Large intestine (tissue), 3 donors: ENCODE measurements at regions not wholly inside any gene's neighbourhood (a gene's known extent, or its start where the extent isn't known, plus 50 kb on each side); places are given as distances from the start of the nearest gene placed in this dataset.

ENCODE experiments used
- DNase-seq, 2 donors: peaks; one replicate each; pipeline versions ENCODE4 v3.0.0 to v3.0.0-alpha.2; 2013
- H3K27ac ChIP-seq: one replicate; pipeline ENCODE4 v1.5.1; 2013; ENCODE audit warnings: low read length
- H3K27me3 ChIP-seq: 2 replicates; pipeline ENCODE4 v1.6.1; 2013; ENCODE audit warnings: low read length; ENCODE audit not compliant: control insufficient read depth, insufficient read depth
- H3K36me3 ChIP-seq: 2 replicates; pipeline ENCODE4 v1.6.1; 2013; ENCODE audit warnings: low read length; ENCODE audit not compliant: control insufficient read depth, insufficient read depth
- H3K4me1 ChIP-seq: one replicate; pipeline ENCODE4 v1.6.1; 2013; ENCODE audit warnings: low read length; ENCODE audit not compliant: control insufficient read depth, insufficient read depth
- H3K4me3 ChIP-seq: one replicate; pipeline ENCODE4 v1.5.1; 2013; ENCODE audit warnings: low read length
- H3K9me3 ChIP-seq: one replicate; pipeline ENCODE4 v1.6.1; 2013; ENCODE audit warnings: mild to moderate bottlenecking, low read depth, low read length, moderate library complexity; ENCODE audit not compliant: control insufficient read depth
- WGBS: methylation state at CpG from one replicate; pipeline ENCODE4 v1.1.5; 2013; ENCODE audit warnings: low lambda C conversion rate; ENCODE audit not compliant: insufficient coverage; 5-methylcytosine and 5-hydroxymethylcytosine counted together

DNA sequence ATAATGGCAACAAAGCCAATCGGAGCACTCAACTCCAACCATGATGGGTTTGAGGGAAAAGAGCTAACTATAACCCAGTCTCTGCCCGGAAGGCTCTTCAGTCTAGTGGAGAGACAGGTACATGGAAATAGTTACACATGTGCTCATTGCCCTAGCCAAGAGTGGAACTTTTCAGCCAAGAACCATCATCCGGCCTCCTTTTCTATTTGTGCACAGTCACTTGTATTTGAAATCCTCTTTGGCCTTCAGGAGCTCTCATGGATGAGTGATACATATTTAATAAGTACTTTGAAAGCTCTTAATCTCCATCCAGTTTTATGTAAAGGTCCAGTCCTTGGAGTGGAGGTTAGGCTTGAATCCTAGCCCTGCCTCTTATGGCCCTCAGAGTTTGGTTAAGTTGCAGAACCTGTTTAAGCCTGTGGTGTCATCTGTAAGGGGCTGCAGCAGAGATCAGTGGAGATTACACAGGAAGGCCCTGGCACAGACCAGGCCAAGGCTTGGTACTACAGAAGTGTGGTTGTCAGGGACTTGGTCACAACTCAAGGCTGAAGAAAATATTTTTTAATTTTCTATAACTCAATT, 72.3 kb upstream of the SMLR1 start:
- Histone ChIP-seq H3K9me3 (no peaks in the 10 kb centered on the region), H3K36me3 (no peaks in the 10 kb centered on the region), H3K27me3 (no peaks in the 10 kb centered on the region), H3K4me3 (no peak overlapping the region), H3K27ac (no peak overlapping the region), H3K4me1 (no peaks in the 10 kb centered on the region)
- 100% methylated on average over 1 of the region's 3 CpGs for WGBS
- no peak for DNase-seq

DNA sequence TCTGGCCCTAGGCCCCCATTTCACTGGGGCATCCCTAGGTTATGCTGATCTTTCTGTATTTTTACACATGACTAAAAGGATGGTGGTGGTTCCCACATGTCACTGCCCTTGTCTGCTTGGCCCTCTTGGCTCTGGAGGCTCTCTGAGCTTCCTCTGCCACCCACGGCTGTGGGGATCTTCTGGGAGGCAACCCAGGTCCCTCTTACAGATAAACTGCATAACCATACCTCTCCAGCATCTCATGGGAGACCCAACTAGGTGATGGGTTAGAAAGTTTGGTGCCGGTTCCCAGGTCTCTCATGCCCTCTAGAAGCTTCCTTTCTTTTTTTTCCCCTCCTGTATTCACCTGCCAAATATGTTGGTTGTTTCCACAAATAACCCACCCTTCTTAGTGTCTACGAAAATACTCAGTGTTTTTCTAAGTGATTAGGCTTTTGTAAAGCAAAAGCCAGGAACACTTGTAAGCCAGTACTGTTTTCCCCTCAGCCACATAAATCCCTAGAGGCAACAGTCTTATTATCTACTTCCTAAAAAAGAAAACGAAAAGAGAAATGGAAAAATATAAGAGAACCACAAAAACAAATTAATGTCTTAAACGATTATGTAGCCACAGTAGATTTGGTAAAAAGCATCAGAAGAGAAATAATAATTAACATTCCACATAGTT, 71.7 kb upstream of the SMLR1 start:
- no peaks in the 10 kb centered on the region for H3K4me1 ChIP-seq
- H3K27me3 ChIP-seq, result no peaks in the 10 kb centered on the region
- no peak overlapping the region for H3K27ac ChIP-seq
- DNase-seq, result no peak
- WGBS, result 78% methylated on average over 4 of the region's 5 CpGs
- H3K36me3 ChIP-seq, result no peaks in the 10 kb centered on the region
- no peak overlapping the region for H3K4me3 ChIP-seq
- no peaks in the 10 kb centered on the region for H3K9me3 ChIP-seq

DNA sequence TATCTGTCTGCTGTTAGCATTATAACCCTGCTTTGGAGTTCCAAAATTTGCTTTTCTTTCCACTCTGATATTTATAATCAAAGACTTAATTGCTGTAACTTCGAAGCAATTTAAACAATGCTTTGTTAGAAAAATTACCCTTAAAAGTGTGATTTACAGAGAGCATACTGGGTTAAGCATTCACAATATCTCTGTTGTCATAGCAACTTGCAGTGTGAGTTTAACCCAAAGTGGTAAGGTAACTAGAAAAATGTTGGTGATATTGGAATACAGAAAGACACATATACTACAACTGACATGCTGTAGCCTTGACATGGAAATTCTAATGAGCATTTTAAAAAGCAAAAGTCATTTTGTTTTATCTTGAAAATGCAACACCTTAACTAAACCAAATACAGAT, 70.4 kb upstream of the SMLR1 start:
- Histone ChIP-seq H3K27me3 (no peaks in the 10 kb centered on the region), H3K4me1 (no peaks in the 10 kb centered on the region), H3K9me3 (no peaks in the 10 kb centered on the region), H3K4me3 (no peak overlapping the region), H3K27ac (no peak overlapping the region), H3K36me3 (no peaks in the 10 kb centered on the region)
- DNase-seq, result no peak
- WGBS, result no CpG with 5 or more reads among the region's 1 CpG

DNA sequence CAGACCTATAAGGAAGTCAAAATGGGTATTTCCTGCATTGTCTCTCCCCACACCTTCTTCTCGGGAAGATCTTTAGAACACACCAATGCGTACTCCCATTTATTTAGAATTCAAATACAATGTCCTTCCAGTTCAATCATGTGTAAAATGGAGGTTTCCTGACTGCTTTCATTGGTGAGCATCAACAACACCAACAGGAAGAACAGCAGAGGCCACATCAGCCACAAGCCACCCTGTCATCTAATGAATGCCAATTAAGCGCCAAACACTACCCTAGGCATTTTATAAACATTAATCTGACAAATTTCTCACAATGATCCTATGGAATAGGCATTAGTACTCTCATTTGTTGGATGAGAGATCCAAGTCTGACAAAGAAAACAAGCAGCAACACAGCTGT, 68.4 kb upstream of the SMLR1 start:
- no peak overlapping the region for H3K4me3 ChIP-seq
- DNase-seq, result no peak
- no peaks in the 10 kb centered on the region for H3K4me1 ChIP-seq
- H3K9me3 ChIP-seq, result no peaks in the 10 kb centered on the region
- no CpG with 5 or more reads among the region's 3 CpGs for WGBS
- peaks cover 2% of the 10 kb centered on the region for H3K27me3 ChIP-seq
- H3K36me3 ChIP-seq, result no peaks in the 10 kb centered on the region
- no peak overlapping the region for H3K27ac ChIP-seq

DNA sequence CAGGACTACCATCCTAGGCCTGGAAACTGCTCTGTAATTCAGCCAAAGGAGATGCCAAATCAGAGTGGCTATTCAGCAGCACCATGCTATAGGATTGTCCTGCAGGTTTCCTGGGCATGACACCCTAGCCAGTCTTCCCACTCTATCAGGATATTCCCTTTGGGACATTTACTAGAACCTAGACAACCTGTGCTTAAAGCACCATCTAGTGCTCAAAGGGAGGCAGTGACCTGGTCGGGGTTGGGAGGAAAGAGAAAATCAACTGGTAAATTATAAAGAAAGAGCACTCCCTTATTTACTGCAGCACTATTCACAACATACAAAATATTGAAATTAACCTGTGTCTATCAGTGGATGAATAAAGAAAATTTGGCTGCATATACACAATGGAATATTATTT, 67.2 kb upstream of the SMLR1 start:
- Histone ChIP-seq H3K9me3 (no peaks in the 10 kb centered on the region), H3K4me1 (no peaks in the 10 kb centered on the region), H3K36me3 (no peaks in the 10 kb centered on the region), H3K27ac (no peak overlapping the region), H3K27me3 (peaks cover 3% of the 10 kb centered on the region), H3K4me3 (no peak overlapping the region)
- no peak for DNase-seq
- no CpG with 5 or more reads among the region's 1 CpG for WGBS

DNA sequence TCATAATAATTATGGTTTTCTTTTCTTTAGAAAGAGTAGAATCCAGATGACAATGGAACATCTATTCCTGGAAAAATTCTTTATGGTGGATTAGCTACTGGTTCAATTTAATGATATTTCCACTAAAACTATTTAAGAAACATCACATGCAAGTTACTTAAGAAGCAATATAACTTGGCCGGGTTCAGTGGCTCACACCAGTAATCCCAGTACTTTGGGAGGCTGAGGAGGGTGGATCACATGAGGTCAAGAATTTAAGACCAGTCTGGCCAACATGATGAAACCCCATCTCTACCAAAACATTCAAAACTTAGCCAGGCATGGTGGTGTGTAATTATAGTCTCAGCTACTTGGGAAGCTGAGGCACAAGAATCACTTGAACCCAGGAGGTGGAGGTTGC, 65.9 kb upstream of the SMLR1 start:
- Histone ChIP-seq H3K4me3 (no peak overlapping the region), H3K4me1 (no peaks in the 10 kb centered on the region), H3K27me3 (peaks cover 3% of the 10 kb centered on the region), H3K27ac (no peak overlapping the region), H3K9me3 (no peaks in the 10 kb centered on the region), H3K36me3 (no peaks in the 10 kb centered on the region)
- DNase-seq, result no peak
- WGBS, result no CpG with 5 or more reads among the region's 1 CpG

DNA sequence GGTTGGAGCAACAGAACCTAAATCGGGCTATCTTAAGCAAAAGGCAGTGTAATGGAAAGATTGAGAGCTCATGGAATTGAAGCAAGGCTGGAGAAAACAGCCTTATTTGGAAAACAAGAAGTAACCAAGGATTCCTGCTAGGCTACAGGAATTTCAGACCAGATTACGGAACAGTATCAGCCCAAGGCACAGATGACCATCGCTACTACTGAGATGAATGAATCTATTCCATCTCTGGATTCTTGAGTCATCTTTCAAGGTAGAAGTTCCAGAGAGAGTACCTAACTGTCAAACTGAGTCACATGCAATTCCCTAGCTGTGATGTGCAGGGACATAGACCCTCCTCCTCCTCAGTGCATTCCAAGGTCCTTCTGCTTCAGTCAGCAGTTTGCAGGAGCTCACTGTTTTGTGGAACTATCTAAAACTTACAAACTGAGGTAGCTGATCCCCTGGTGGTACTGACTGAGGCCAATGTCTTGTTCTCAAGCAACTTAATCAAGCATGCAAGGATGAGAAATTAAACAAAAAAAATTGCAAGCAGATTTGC, 62.0 kb upstream of the SMLR1 start:
- no peaks in the 10 kb centered on the region for H3K4me1 ChIP-seq

DNA sequence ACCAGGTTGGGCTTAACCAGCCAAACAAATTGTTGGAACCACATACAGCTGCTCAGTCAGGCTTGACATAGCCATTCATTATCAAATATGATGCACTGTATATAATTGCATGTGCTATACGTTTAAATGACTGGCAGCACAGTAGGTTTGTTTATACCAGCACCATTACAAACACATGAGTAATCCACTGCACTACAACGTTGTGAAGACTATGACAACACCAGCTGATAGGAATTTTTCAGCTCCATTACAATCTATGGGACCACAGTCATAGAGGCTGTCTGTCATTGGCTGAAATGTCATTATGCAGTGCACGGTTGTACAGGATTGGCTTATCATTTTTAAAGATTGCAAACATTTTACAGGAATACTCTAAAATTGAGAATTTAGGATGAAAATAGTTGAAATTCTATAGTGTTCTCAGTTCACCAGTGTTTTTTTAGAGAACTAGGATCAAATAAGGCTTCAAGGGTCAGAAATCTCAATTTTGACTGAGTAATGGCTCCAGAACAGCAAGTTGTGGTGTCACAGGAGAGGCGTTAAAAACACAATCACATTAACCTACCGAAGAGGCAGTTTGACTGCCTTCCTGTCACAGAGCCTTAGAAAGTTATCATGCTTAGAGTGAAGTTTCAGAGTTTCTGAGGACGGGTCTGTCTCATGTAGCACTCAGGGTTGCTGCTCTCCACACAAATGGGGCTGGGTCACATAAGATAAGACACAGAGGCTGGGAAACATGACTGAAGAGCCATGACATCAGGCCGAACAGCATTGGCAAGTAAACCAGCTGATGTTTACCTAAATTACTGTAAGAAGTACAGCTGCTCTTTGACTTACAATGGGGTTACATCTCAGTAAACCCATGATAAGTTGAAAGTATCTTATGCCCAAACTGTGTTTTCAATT, 60.7 kb upstream of the SMLR1 start:
- WGBS, result no CpG with 5 or more reads among the region's 7 CpGs
- no peak for DNase-seq
- Histone ChIP-seq H3K27ac (no peak overlapping the region), H3K36me3 (no peaks in the 10 kb centered on the region), H3K4me3 (no peak overlapping the region), H3K27me3 (peaks cover 3% of the 10 kb centered on the region), H3K4me1 (no peaks in the 10 kb centered on the region), H3K9me3 (no peaks in the 10 kb centered on the region)

More for the DNA sequence above, 62.0 kb upstream of the SMLR1 start:
- DNase-seq, result no peak
- 88% methylated on average over 1 of the region's 3 CpGs for WGBS
- Histone ChIP-seq H3K36me3 (no peaks in the 10 kb centered on the region), H3K27ac (no peak overlapping the region), H3K9me3 (no peaks in the 10 kb centered on the region), H3K27me3 (peaks cover 3% of the 10 kb centered on the region), H3K4me3 (no peak overlapping the region)

DNA sequence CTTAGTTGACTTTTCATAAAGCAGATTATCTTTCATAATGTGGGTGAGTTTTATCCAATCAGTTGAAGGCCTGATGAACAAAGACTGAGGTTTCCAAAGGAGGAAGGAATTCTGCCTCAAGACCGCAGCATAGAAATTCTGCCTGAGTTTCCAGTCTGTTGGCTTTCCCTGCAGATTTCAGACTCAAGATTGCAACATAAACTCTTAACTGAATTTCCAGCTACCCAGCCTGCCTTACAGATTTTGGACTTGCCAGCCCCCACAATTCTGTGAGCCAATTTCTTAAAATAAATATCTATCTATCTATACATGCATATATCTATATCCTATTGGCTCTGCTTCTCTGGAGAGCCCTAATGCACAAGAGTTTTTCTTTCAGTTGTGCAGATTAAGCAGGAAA, 57.3 kb upstream of the SMLR1 start:
- no CpG with 5 or more reads among the region's 1 CpG for WGBS
- no peak for DNase-seq
- H3K9me3 ChIP-seq, result no peaks in the 10 kb centered on the region
- no peak overlapping the region for H3K27ac ChIP-seq
- H3K27me3 ChIP-seq, result no peaks in the 10 kb centered on the region
- H3K36me3 ChIP-seq, result no peaks in the 10 kb centered on the region
- H3K4me3 ChIP-seq, result no peak overlapping the region
- no peaks in the 10 kb centered on the region for H3K4me1 ChIP-seq

DNA sequence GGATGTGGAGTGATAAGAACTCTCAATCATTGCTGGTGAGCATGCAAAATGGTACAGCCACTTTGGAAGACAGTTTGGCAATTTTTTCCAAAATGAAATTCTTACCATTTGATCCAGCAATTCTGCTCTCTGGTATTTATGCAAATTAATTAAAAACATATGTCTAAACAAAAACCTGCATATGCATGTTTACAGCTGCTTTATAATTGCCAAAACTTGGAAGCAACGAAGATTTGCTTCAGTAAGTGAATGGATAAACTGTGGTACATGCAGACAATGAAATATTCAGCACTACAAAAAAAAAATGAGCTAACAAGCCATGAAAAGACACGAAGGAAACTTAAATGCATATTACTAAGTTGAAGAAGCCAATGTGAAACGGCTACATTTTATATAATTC, 55.5 kb upstream of the SMLR1 start:
- H3K36me3 ChIP-seq, result no peaks in the 10 kb centered on the region
- H3K4me1 ChIP-seq, result no peaks in the 10 kb centered on the region
- no peaks in the 10 kb centered on the region for H3K27me3 ChIP-seq
- no peaks in the 10 kb centered on the region for H3K9me3 ChIP-seq
- H3K27ac ChIP-seq, result no peak overlapping the region
- 62% methylated on average over 3 of the region's 3 CpGs for WGBS
- H3K4me3 ChIP-seq, result no peak overlapping the region
- DNase-seq, result no peak
